IMR-90 (cell line): ENCODE measurements at regions not wholly inside any gene's neighbourhood (a gene's known extent, or its start where the extent isn't known, plus 50 kb on each side); places are given as distances from the start of the nearest gene placed in this dataset.

ENCODE experiments used
- ATAC-seq: fragments of 200-7000 bp; cut with Tn5 transposase; 2 replicates; pipeline ENCODE4 v1.9.1; 2020; ENCODE audit warnings: low read depth, mild to moderate bottlenecking, moderate library complexity
- BruUV-seq: library from RNA; stranded (reverse); fragments of 400-500 nt; replicated peaks from 2 replicates; lab custom pipeline; 2021; lab: Mats Ljungman, UMichigan
- CTCF ChIA-PET: fragments of 300-600 bp; formaldehyde crosslinking; extraction: SDS; loops from one replicate; lab custom pipeline; 2021; ENCODE audit warnings: antibody characterized with exemption; lab: Yijun Ruan, JAX
- POLR2A ChIA-PET: fragments of 300-600 bp; sonication (Branson Sonifier 250); formaldehyde crosslinking; loops from one replicate; lab custom pipeline; 2022; ENCODE audit warnings: antibody characterized with exemption; ENCODE audit not compliant: unreplicated experiment; lab: Charles Lee
- DNase-seq: peaks from one replicate; pipeline ENCODE4 v3.0.0; 2013
- H2AFZ ChIP-seq: replicated peaks from 2 replicates; pipeline ENCODE3; 2013; ENCODE audit warnings: low read length, mild to moderate bottlenecking; ENCODE audit not compliant: poor library complexity
- H2AK5ac ChIP-seq: 2 replicates; pipeline ENCODE4 v1.6.1; 2013; ENCODE audit warnings: low read depth, low read length, inconsistent platforms
- H2AK9ac ChIP-seq: replicated peaks from 2 replicates; pipeline ENCODE3; 2013; ENCODE audit warnings: mild to moderate bottlenecking, low read depth, low read length, moderate library complexity; ENCODE audit not compliant: poor library complexity
- H2BK120ac ChIP-seq: 2 replicates; pipeline ENCODE4 v1.6.1; 2013; ENCODE audit warnings: low read depth, low read length, inconsistent platforms
- H2BK15ac ChIP-seq: 3 replicates; pipeline ENCODE4 v1.6.1; 2013; ENCODE audit warnings: low read depth, low read length, inconsistent platforms
- H2BK20ac ChIP-seq: 2 replicates; pipeline ENCODE4 v1.6.1; 2013; ENCODE audit warnings: low read depth, mild to moderate bottlenecking, inconsistent platforms, low read length, moderate library complexity
- H2BK5ac ChIP-seq: 2 replicates; pipeline ENCODE4 v1.6.1; 2013; ENCODE audit warnings: mild to moderate bottlenecking, low read depth, low read length, inconsistent platforms; ENCODE audit not compliant: poor library complexity, severe bottlenecking
- H3K14ac ChIP-seq: replicated peaks from 2 replicates; pipeline ENCODE4 v1.6.1; 2013; ENCODE audit warnings: low read depth, low read length, inconsistent platforms
- H3K18ac ChIP-seq: 2 replicates; pipeline ENCODE4 v1.6.1; 2013; ENCODE audit warnings: low read depth, low read length, control low read depth
- H3K23ac ChIP-seq: 2 replicates; pipeline ENCODE4 v1.6.1; 2013; ENCODE audit warnings: low read depth, low read length, inconsistent platforms
- H3K27ac ChIP-seq: 2 replicates; pipeline ENCODE4 v1.5.1; 2013; ENCODE audit warnings: mild to moderate bottlenecking, control low read depth, low read length; ENCODE audit not compliant: insufficient read depth
- H3K27me3 ChIP-seq: 2 replicates; pipeline ENCODE4 v1.6.1; 2013; ENCODE audit warnings: low read length; ENCODE audit not compliant: control insufficient read depth, insufficient read depth
- H3K36me3 ChIP-seq: 2 replicates; pipeline ENCODE4 v1.6.1; 2013; ENCODE audit warnings: low read length, mixed read lengths; ENCODE audit not compliant: control insufficient read depth, insufficient read depth
- H3K4ac ChIP-seq: 2 replicates; pipeline ENCODE4 v1.6.1; 2013; ENCODE audit warnings: low read depth, low read length, inconsistent platforms
- H3K4me1 ChIP-seq: 2 replicates; pipeline ENCODE4 v1.6.1; 2013; ENCODE audit warnings: low read length, mixed read lengths; ENCODE audit not compliant: control insufficient read depth, insufficient read depth
- H3K4me2 ChIP-seq: 2 replicates; pipeline ENCODE4 v1.6.1; 2013; ENCODE audit warnings: low read depth, mild to moderate bottlenecking, control low read depth, low read length, moderate library complexity
- H3K4me3 ChIP-seq: 2 replicates; pipeline ENCODE4 v1.5.1; 2013; ENCODE audit warnings: low read depth, mild to moderate bottlenecking, control low read depth, low read length, moderate library complexity; ENCODE audit not compliant: insufficient read depth
- H3K56ac ChIP-seq: 2 replicates; pipeline ENCODE4 v1.6.1; 2013; ENCODE audit warnings: low read length, inconsistent platforms; ENCODE audit not compliant: insufficient read depth; ENCODE audit errors: extremely low read depth
- H3K79me1 ChIP-seq, 2 experiments: 2 replicates each; pipeline ENCODE4 v1.6.1; 2013; ENCODE audit warnings: low read length in 2 of 2, inconsistent platforms in 1 of 2, low read depth in 1 of 2
- H3K9ac ChIP-seq: 2 replicates; pipeline ENCODE4 v1.6.1; 2013; ENCODE audit warnings: low read depth, low read length, control low read depth
- H3K9me1 ChIP-seq: 2 replicates; pipeline ENCODE4 v1.6.1; 2013; ENCODE audit warnings: low read length, inconsistent platforms; ENCODE audit not compliant: insufficient read depth
- H3K9me3 ChIP-seq: 2 replicates; pipeline ENCODE4 v1.6.1; 2013; ENCODE audit warnings: low read length; ENCODE audit not compliant: control insufficient read depth, insufficient read depth
- H4K20me1 ChIP-seq: 2 replicates; pipeline ENCODE4 v1.6.1; 2013; ENCODE audit warnings: low read length, inconsistent platforms; ENCODE audit not compliant: insufficient read depth
- H4K5ac ChIP-seq: 2 replicates; pipeline ENCODE4 v1.6.1; 2013; ENCODE audit warnings: mild to moderate bottlenecking, low read depth, low read length, control low read depth
- H4K8ac ChIP-seq, 2 experiments: 2 replicates each; pipeline ENCODE4 v1.6.1; 2013; ENCODE audit warnings: low read depth in 2 of 2, low read length in 2 of 2, control low read depth in 1 of 2, inconsistent platforms in 1 of 2
- H4K91ac ChIP-seq: 2 replicates; pipeline ENCODE4 v1.6.1; 2013; ENCODE audit warnings: low read depth, low read length, inconsistent platforms; ENCODE audit not compliant: insufficient read depth
- BHLHE40 ChIP-seq: fragments of 150-350 bp; IDR thresholded peaks from 2 replicates; pipeline ENCODE4 v1.6.1; 2016; ENCODE audit warnings: mild to moderate bottlenecking, low read depth, low read length
- CHD1 ChIP-seq: IDR thresholded peaks from 2 replicates; pipeline ENCODE4 v1.6.1; 2012; ENCODE audit warnings: low read depth, low read length, improper control_type of control experiment
- FOS ChIP-seq: fragments of 150-350 bp; IDR thresholded peaks from 2 replicates; pipeline ENCODE4 v1.6.1; 2016; ENCODE audit warnings: low read depth, low read length
- MAFK ChIP-seq: IDR thresholded peaks from 2 replicates; pipeline ENCODE4 v1.6.1; 2012; ENCODE audit warnings: low read depth, low read length, improper control_type of control experiment
- MAZ ChIP-seq: IDR thresholded peaks from 2 replicates; pipeline ENCODE4 v1.6.1; 2012; ENCODE audit warnings: low read depth, mild to moderate bottlenecking, low read length, improper control_type of control experiment, moderate library complexity, borderline replicate concordance
- MXI1 ChIP-seq: IDR thresholded peaks from 2 replicates; pipeline ENCODE4 v1.6.1; 2012; ENCODE audit warnings: low read depth, mild to moderate bottlenecking, low read length, moderate library complexity, borderline replicate concordance
- NFE2L2 ChIP-seq: fragments of 150-350 bp; IDR thresholded peaks from 2 replicates; pipeline ENCODE4 v1.6.1; 2016; ENCODE audit warnings: low read depth, mild to moderate bottlenecking, low read length
- POLR2A ChIP-seq: IDR thresholded peaks from 2 replicates; pipeline ENCODE4 v1.6.1; 2012; ENCODE audit warnings: mild to moderate bottlenecking, low read depth, low read length
- RAD21 ChIP-seq: IDR thresholded peaks from 2 replicates; pipeline ENCODE4 v1.6.1; 2012; ENCODE audit warnings: low read length, improper control_type of control experiment
- RCOR1 ChIP-seq: IDR thresholded peaks from 2 replicates; pipeline ENCODE4 v1.6.1; 2012; ENCODE audit warnings: mild to moderate bottlenecking, low read length, improper control_type of control experiment; ENCODE audit not compliant: insufficient replicate concordance
- RFX5 ChIP-seq: IDR thresholded peaks from 2 replicates; pipeline ENCODE4 v1.8.0; 2012; ENCODE audit warnings: low read depth, mild to moderate bottlenecking, low read length, moderate library complexity
- SMC3 ChIP-seq: fragments of 150-350 bp; IDR thresholded peaks from 2 replicates; pipeline ENCODE4 v1.6.1; 2016; ENCODE audit warnings: low read depth, mild to moderate bottlenecking, antibody characterized with exemption, low read length, moderate library complexity
- USF2 ChIP-seq: fragments of 150-350 bp; IDR thresholded peaks from 2 replicates; pipeline ENCODE4 v1.6.1; 2017; ENCODE audit warnings: mild to moderate bottlenecking, antibody characterized with exemption, low read length, low read depth
- WGBS, 2 experiments: methylation state at CpG; one replicate each; pipeline versions ENCODE4 v1.1.5 to v1.1.7; 2013; ENCODE audit warnings: missing lambda C conversion rate in 2 of 2; ENCODE audit not compliant: insufficient read length in 1 of 2; ENCODE audit errors: extremely low coverage in 2 of 2; 5-methylcytosine and 5-hydroxymethylcytosine counted together
- dilution Hi-C: fragments of 300-500 bp; cut with HindIII; formaldehyde crosslinking; loops from one replicate; pipeline ENCODE4 v1.14.3; 2018; ENCODE audit warnings: low sequenced_read_pairs; ENCODE audit not compliant: unreplicated experiment
- in situ Hi-C: fragments of 300-500 bp; cut with MboI; formaldehyde crosslinking; loops from 3 replicates; pipeline ENCODE4 v1.14.3; 2019; ENCODE audit warnings: low sequenced_read_pairs, inconsistent platforms, mixed read lengths
- intact Hi-C: fragments of 100-400 bp; cut with micrococcal nuclease; formaldehyde crosslinking; loops from 2 replicates; pipeline ENCODE4 v1.10.0; 2022

GRCh38 chr18:2178036-2178435 is 393.3 kb downstream of the METTL4 start:
- no peak for ATAC-seq
- in situ Hi-C loops = no loop called here
- WGBS, 2 experiments = no CpG with 5 or more reads among the region's 5 CpGs

More at GRCh38 chr18:2178036-2178435, 393.3 kb downstream of the METTL4 start:
- Histone ChIP-seq H3K36me3 (no peaks in the 10 kb centered on the region), H4K5ac (no peak overlapping the region), H2BK5ac (no peak overlapping the region), H2AFZ (no peak overlapping the region), H3K9me3 (peaks cover 2% of the 10 kb centered on the region; the same call in 1 of the 2 replicates), H3K79me1 (no peaks in the 10 kb centered on the region), H2BK120ac (no peak overlapping the region), H3K56ac (no peak overlapping the region), H3K18ac (no peak overlapping the region), H4K20me1 (no peaks in the 10 kb centered on the region), H3K27me3 (no peaks in the 10 kb centered on the region), H3K4me1 (no peaks in the 10 kb centered on the region), H3K9ac (no peak overlapping the region), H3K9me1 (no peaks in the 10 kb centered on the region), H4K8ac (no peak overlapping the region), H3K14ac (no peak overlapping the region), H3K23ac (no peak overlapping the region), H3K4me3 (no peak overlapping the region), H4K91ac (no peak overlapping the region), H2BK15ac (no peak overlapping the region), H3K4ac (no peak overlapping the region), H3K27ac (no peak overlapping the region), H3K4me2 (no peak overlapping the region), H2BK20ac (no peak overlapping the region), H2AK9ac (no peak overlapping the region), H2AK5ac (no peak overlapping the region)
- no TSS peak for BruUV-seq
- ChIA-PET POLR2A (interaction anchor here (0.6 kb wide), 1 partner anchor 107 kb away, joined by 3 read pairs; no protein-coding TSS in a partner anchor), CTCF (no interaction called here)
- dilution Hi-C loops (no loop called here), intact Hi-C loops (no loop called here)
- DNase-seq = no peak
- no peak for TF ChIP-seq RAD21
- no peak for TF ChIP-seq MAZ
- TF ChIP-seq RCOR1 = no peak
- TF ChIP-seq POLR2A = no peak
- no peak for TF ChIP-seq NFE2L2
- TF ChIP-seq SMC3 = no peak
- no peak for TF ChIP-seq FOS
- TF ChIP-seq BHLHE40 = no peak
- TF ChIP-seq CHD1 = no peak
- no peak for TF ChIP-seq MAFK
- no peak for TF ChIP-seq USF2
- TF ChIP-seq MXI1 = no peak
- no peak for TF ChIP-seq RFX5
